ENCODE measurements at regions not wholly inside any gene's neighbourhood (a gene's known extent, or its start where the extent isn't known, plus 50 kb on each side); places are given as distances from the start of the nearest gene placed in this dataset.

- intact Hi-C loops (cut with DNase I; ENCODE audit: low total_unique reads) = no loop called here
- Histone ChIP-seq H3K4me3 (no peak overlapping the region), H3K27ac (no peak overlapping the region), H3K9me3 (no peaks in the 10 kb centered on the region), H3K4me1 (no peaks in the 10 kb centered on the region), H3K36me3 (no peaks in the 10 kb centered on the region), H3K27me3 (no peaks in the 10 kb centered on the region)
- no peak for TF ChIP-seq POLR2AphosphoS5 (IDR thresholded peaks at IDR 0.05)
- TF ChIP-seq, protein P1, sequence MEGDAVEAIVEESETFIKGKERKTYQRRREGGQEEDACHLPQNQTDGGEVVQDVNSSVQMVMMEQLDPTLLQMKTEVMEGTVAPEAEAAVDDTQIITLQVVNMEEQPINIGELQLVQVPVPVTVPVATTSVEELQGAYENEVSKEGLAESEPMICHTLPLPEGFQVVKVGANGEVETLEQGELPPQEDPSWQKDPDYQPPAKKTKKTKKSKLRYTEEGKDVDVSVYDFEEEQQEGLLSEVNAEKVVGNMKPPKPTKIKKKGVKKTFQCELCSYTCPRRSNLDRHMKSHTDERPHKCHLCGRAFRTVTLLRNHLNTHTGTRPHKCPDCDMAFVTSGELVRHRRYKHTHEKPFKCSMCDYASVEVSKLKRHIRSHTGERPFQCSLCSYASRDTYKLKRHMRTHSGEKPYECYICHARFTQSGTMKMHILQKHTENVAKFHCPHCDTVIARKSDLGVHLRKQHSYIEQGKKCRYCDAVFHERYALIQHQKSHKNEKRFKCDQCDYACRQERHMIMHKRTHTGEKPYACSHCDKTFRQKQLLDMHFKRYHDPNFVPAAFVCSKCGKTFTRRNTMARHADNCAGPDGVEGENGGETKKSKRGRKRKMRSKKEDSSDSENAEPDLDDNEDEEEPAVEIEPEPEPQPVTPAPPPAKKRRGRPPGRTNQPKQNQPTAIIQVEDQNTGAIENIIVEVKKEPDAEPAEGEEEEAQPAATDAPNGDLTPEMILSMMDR (IDR thresholded peaks at IDR 0.05) = no peak
- no peak for TF ChIP-seq EP300 (IDR thresholded peaks at IDR 0.05)
- no peak for TF ChIP-seq POLR2A (IDR thresholded peaks at IDR 0.05)
- 92 to 100% (median 97%) methylated on average over 2 of the region's 2 CpGs for WGBS, 5 donors
- no peak for DNase-seq
Measured at GRCh38 chr11:92758241-92758780, 211.1 kb upstream of the MTNR1B start.

DNA sequence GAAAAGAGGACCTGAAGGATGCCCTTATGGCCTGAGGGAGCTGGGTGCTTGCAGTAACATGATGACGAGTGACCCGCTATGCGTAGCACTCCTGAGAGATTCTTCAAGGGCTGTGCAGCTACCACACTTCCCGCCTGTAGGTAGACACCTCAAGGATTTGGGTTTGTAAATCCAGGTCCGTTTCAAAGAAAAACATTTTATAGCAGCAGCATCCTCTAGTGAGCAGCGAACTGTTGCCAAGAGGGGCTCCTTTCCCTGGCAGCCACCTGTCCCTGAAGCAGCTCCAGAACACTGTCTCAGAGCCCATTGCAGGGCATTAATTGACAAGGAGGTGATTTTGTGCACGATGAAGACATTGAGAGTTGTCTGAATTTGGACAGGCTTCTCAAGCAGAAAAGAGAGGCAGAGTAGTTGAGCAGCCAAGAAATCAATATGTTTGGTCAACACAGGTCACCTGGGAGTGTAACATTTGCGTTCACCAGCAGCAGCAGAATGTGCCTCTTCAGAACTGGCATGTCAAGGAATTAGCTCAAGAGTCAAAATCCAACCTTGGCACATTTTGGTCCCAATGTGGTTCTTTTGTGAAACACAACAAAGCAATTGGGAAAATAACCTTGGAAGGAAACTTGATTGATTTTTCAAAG lies 209.8 kb upstream of the MTNR1B start:
- DNase-seq = no peak
- Histone ChIP-seq H3K36me3 (no peaks in the 10 kb centered on the region), H3K4me1 (no peaks in the 10 kb centered on the region), H3K27me3 (no peaks in the 10 kb centered on the region), H3K4me3 (no peak overlapping the region), H3K27ac (no peak overlapping the region), H3K9me3 (no peaks in the 10 kb centered on the region)
- WGBS, 5 donors = 64 to 79% (median 76%) methylated on average over 8 of the region's 8 CpGs
- intact Hi-C loops (cut with DNase I; ENCODE audit: low total_unique reads) = no loop called here
- no peak for TF ChIP-seq EP300 (IDR thresholded peaks at IDR 0.05)
- TF ChIP-seq POLR2AphosphoS5 (IDR thresholded peaks at IDR 0.05) = no peak
- TF ChIP-seq POLR2A (IDR thresholded peaks at IDR 0.05) = no peak
- TF ChIP-seq, protein P1 (IDR thresholded peaks at IDR 0.05) = no peak

GRCh38 chr11:92762121-92762540 lies 207.3 kb upstream of the MTNR1B start:
- Histone ChIP-seq H3K36me3 (no peaks in the 10 kb centered on the region), H3K27me3 (no peaks in the 10 kb centered on the region), H3K4me3 (no peak overlapping the region), H3K4me1 (peaks cover 0 to 11% (median 4%) of the 10 kb centered on the region in 4 donors), H3K27ac (no peak overlapping the region), H3K9me3 (no peaks in the 10 kb centered on the region)
- no peak for TF ChIP-seq POLR2A (IDR thresholded peaks at IDR 0.05)
- TF ChIP-seq, protein P1 (IDR thresholded peaks at IDR 0.05) = no peak
- no peak for TF ChIP-seq POLR2AphosphoS5 (IDR thresholded peaks at IDR 0.05)
- TF ChIP-seq EP300 (IDR thresholded peaks at IDR 0.05) = no peak
- WGBS, 5 donors = 60 to 83% (median 64%) methylated on average over 3 of the region's 3 CpGs
- no peak for DNase-seq
- intact Hi-C loops (cut with DNase I; ENCODE audit: low total_unique reads) = no loop called here

DNA sequence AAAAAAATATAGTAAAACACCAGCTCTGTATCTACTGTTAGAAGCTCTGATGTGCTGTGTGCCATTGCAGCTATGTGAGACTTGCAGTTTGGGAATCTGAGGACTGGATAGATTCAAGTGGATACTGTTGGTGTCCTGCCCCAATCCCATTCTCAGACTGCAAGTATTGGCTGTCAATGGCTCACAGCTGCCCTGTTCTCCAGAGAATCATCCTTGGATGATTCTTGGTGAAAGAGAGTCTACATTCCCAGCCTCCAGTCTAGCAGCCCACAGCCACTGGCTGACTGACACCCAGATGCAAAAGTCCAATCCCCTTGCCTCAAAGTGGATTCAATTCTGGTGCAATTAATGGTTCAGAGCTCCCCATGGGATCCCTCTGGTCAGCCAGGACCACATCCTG lies 206.1 kb upstream of the MTNR1B start:
- no peak for DNase-seq
- H3K4me1 ChIP-seq = peaks cover 0 to 11% (median 4%) of the 10 kb centered on the region in 4 donors
- H3K36me3 ChIP-seq = no peaks in the 10 kb centered on the region
- H3K4me3 ChIP-seq = no peak overlapping the region
- TF ChIP-seq EP300 (IDR thresholded peaks at IDR 0.05) (no peak), POLR2A (IDR thresholded peaks at IDR 0.05) (no peak), POLR2AphosphoS5 (IDR thresholded peaks at IDR 0.05) (no peak)
- TF ChIP-seq, protein P1 (IDR thresholded peaks at IDR 0.05) = no peak
- H3K9me3 ChIP-seq = no peaks in the 10 kb centered on the region
- H3K27ac ChIP-seq = no peak overlapping the region
- H3K27me3 ChIP-seq = no peaks in the 10 kb centered on the region
- intact Hi-C loops (cut with DNase I; ENCODE audit: low total_unique reads) = no loop called here

Data from stomach (tissue), 8 donors.